ENCODE measurements at regions not wholly inside any gene's neighbourhood (a gene's known extent, or its start where the extent isn't known, plus 50 kb on each side); places are given as distances from the start of the nearest gene placed in this dataset.

GRCh38 chr4:147085781-147086180 is 140.1 kb upstream of the TTC29 start:
- no peak for TF ChIP-seq POLR2A (IDR thresholded peaks at IDR 0.05)
- TF ChIP-seq, protein P1, sequence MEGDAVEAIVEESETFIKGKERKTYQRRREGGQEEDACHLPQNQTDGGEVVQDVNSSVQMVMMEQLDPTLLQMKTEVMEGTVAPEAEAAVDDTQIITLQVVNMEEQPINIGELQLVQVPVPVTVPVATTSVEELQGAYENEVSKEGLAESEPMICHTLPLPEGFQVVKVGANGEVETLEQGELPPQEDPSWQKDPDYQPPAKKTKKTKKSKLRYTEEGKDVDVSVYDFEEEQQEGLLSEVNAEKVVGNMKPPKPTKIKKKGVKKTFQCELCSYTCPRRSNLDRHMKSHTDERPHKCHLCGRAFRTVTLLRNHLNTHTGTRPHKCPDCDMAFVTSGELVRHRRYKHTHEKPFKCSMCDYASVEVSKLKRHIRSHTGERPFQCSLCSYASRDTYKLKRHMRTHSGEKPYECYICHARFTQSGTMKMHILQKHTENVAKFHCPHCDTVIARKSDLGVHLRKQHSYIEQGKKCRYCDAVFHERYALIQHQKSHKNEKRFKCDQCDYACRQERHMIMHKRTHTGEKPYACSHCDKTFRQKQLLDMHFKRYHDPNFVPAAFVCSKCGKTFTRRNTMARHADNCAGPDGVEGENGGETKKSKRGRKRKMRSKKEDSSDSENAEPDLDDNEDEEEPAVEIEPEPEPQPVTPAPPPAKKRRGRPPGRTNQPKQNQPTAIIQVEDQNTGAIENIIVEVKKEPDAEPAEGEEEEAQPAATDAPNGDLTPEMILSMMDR (IDR thresholded peaks at IDR 0.05), result no peak
